Esophagus squamous epithelium (tissue), 5 donors: ENCODE measurements at regions not wholly inside any gene's neighbourhood (a gene's known extent, or its start where the extent isn't known, plus 50 kb on each side); places are given as distances from the start of the nearest gene placed in this dataset.

ENCODE experiments used
- DNase-seq: peaks from one replicate; lab custom pipeline; 2025; lab: John Stamatoyannopoulos, UW
- H3K27ac ChIP-seq, 4 donors: fragments of 200-600 bp; sonication (generic); one replicate each; pipeline ENCODE4 v1.5.1; 2016 to 2019; ENCODE audit warnings: mild to moderate bottlenecking in 1 of 4
- H3K27me3 ChIP-seq, 4 donors: fragments of 200-600 bp; sonication (generic); 1 replicate in 3 of 4; 2 replicates in 1 of 4; pipeline versions ENCODE4 v1.5.1 to v1.6.0; 2017 to 2021; ENCODE audit warnings: antibody characterized with exemption in 1 of 4
- H3K36me3 ChIP-seq, 3 donors: fragments of 200-600 bp; sonication (generic); one replicate each; pipeline ENCODE4 v1.5.1; 2016 to 2019
- H3K4me1 ChIP-seq, 3 donors: fragments of 200-600 bp; sonication (generic); one replicate each; pipeline ENCODE4 v1.5.1; 2017 to 2019
- H3K4me3 ChIP-seq, 4 donors: fragments of 200-600 bp; sonication (generic); 1 replicate in 3 of 4; 2 replicates in 1 of 4; pipeline ENCODE4 v1.5.1; 2016 to 2019; ENCODE audit warnings: mild to moderate bottlenecking in 2 of 4, moderate library complexity in 1 of 4
- H3K9me3 ChIP-seq, 3 donors: fragments of 200-600 bp; sonication (generic); one replicate each; pipeline ENCODE4 v1.5.1; 2016 to 2019
- CTCF ChIP-seq, 6 experiments: fragments of 450-650 bp in 4 of 6; fragments of 200-600 bp in 2 of 6; sonication (generic) in 2 of 6; IDR thresholded peaks; one replicate each; pipeline ENCODE4 v1.5.1; 2016 to 2019; ENCODE audit warnings: antibody characterized with exemption in 6 of 6, mild to moderate bottlenecking in 4 of 6, moderate library complexity in 4 of 6
- POLR2A ChIP-seq, 4 donors: fragments of 450-650 bp; IDR thresholded peaks; one replicate each; pipeline ENCODE4 v1.6.1; 2017; ENCODE audit warnings: antibody characterized with exemption in 4 of 4, mild to moderate bottlenecking in 4 of 4, moderate library complexity in 3 of 4
- WGBS, 2 donors: methylation state at CpG; one replicate each; pipeline ENCODE4 v1.1.5; 2018; 5-methylcytosine and 5-hydroxymethylcytosine counted together
- intact Hi-C: fragments of 100-400 bp; cut with DNase I; formaldehyde crosslinking; loops from one replicate; pipeline ENCODE4 v1.15.0; 2022
- donor health status: DM: yes; HTN: yes; CAD: no.

- no peaks in the 10 kb centered on the region for H3K9me3 ChIP-seq
- TF ChIP-seq CTCF (IDR thresholded peaks at IDR 0.05) (no peak), POLR2A (IDR thresholded peaks at IDR 0.05) (no peak)
- no peak overlapping the region for H3K27ac ChIP-seq
- intact Hi-C loops: no loop called here
- 33 to 46% methylated on average over 1 of the region's 1 CpG for WGBS, 2 donors
- no peaks in the 10 kb centered on the region for H3K27me3 ChIP-seq
- H3K4me3 ChIP-seq: no peak overlapping the region
- no peaks in the 10 kb centered on the region for H3K4me1 ChIP-seq
- H3K36me3 ChIP-seq: no peaks in the 10 kb centered on the region
- no peak for DNase-seq
These were observed 182.5 kb upstream of the CDH12 start for GRCh38 chr5:23035555-23036090.

- H3K4me3 ChIP-seq: no peak overlapping the region
- no peak for DNase-seq
- H3K36me3 ChIP-seq: no peaks in the 10 kb centered on the region
These were observed 180.7 kb upstream of the CDH12 start for GRCh38 chr5:23033864-23034263.

GRCh38 chr5:23029290-23029689, 176.1 kb upstream of the CDH12 start:
- H3K36me3 ChIP-seq: no peaks in the 10 kb centered on the region
- H3K4me3 ChIP-seq: no peak overlapping the region
- intact Hi-C loops: no loop called here
- H3K27ac ChIP-seq: no peak overlapping the region
- TF ChIP-seq POLR2A (IDR thresholded peaks at IDR 0.05) (no peak), CTCF (IDR thresholded peaks at IDR 0.05) (no peak)
- H3K4me1 ChIP-seq: no peaks in the 10 kb centered on the region
- no peaks in the 10 kb centered on the region for H3K9me3 ChIP-seq
- no peak for DNase-seq
- no peaks in the 10 kb centered on the region for H3K27me3 ChIP-seq

More at GRCh38 chr5:23033864-23034263, 180.7 kb upstream of the CDH12 start:
- H3K4me1 ChIP-seq: no peaks in the 10 kb centered on the region
- TF ChIP-seq CTCF (IDR thresholded peaks at IDR 0.05) (no peak), POLR2A (IDR thresholded peaks at IDR 0.05) (no peak)
- H3K27ac ChIP-seq: no peak overlapping the region
- 93 to 100% methylated on average over 1 of the region's 1 CpG for WGBS, 2 donors
- H3K27me3 ChIP-seq: no peaks in the 10 kb centered on the region
- intact Hi-C loops: no loop called here
- no peaks in the 10 kb centered on the region for H3K9me3 ChIP-seq

GRCh38 chr5:23028445-23029021, 175.4 kb upstream of the CDH12 start:
- WGBS, 2 donors: 93 to 94% methylated on average over 3 of the region's 3 CpGs
- DNase-seq: no peak
- intact Hi-C loops: no loop called here
- no peaks in the 10 kb centered on the region for H3K27me3 ChIP-seq
- TF ChIP-seq POLR2A (IDR thresholded peaks at IDR 0.05) (no peak), CTCF (IDR thresholded peaks at IDR 0.05) (no peak)
- no peak overlapping the region for H3K27ac ChIP-seq
- no peak overlapping the region for H3K4me3 ChIP-seq
- H3K4me1 ChIP-seq: no peaks in the 10 kb centered on the region
- H3K9me3 ChIP-seq: no peaks in the 10 kb centered on the region
- no peaks in the 10 kb centered on the region for H3K36me3 ChIP-seq

- H3K36me3 ChIP-seq: no peaks in the 10 kb centered on the region
- WGBS, 2 donors: 67 to 73% methylated on average over 4 of the region's 4 CpGs
- H3K9me3 ChIP-seq: no peaks in the 10 kb centered on the region
- no peaks in the 10 kb centered on the region for H3K4me1 ChIP-seq
- no peak overlapping the region for H3K4me3 ChIP-seq
- no peak for DNase-seq
- H3K27me3 ChIP-seq: no peaks in the 10 kb centered on the region
- intact Hi-C loops: no loop called here
- no peak overlapping the region for H3K27ac ChIP-seq
- TF ChIP-seq CTCF (IDR thresholded peaks at IDR 0.05) (no peak), POLR2A (IDR thresholded peaks at IDR 0.05) (no peak)
These were observed 174.7 kb upstream of the CDH12 start for GRCh38 chr5:23027830-23028229.
